ENCODE measurements at regions not wholly inside any gene's neighbourhood (a gene's known extent, or its start where the extent isn't known, plus 50 kb on each side); places are given as distances from the start of the nearest gene placed in this dataset.

DNA sequence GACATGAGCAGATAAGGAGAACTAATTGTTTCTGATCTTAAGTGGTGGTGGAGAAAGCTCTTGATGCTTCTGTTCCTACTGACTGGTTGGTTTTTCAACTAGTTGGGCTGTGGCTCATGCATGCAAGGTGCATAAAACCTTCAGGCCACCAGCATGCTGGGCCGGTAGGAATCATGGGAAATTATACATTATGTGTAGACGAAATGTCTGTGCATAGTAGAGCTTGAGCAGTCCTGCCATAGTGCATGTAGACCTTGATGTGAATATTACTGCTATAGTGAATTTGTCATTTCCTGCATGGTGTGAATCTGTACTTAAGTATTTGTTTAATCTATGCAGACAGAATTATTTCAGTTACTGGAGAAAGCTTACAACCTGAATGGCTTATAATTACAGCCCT is 433.6 kb upstream of the ADAMTSL1 start:
- intact Hi-C loops (cut with micrococcal nuclease; ENCODE audit: unreplicated experiment), result no loop called here
- Mint-ChIP-seq H3K9me3 (ENCODE audit: unreplicated experiment) (no peaks in the 10 kb centered on the region), H3K36me3 (ENCODE audit: insufficient read depth, unreplicated experiment) (no peaks in the 10 kb centered on the region), H3K4me3 (ENCODE audit: unreplicated experiment) (no peak overlapping the region), H3K27me3 (ENCODE audit: insufficient read depth, unreplicated experiment) (no peaks in the 10 kb centered on the region), H3K27ac (ENCODE audit: unreplicated experiment) (no peak overlapping the region), H3K4me1 (ENCODE audit: low read depth, unreplicated experiment) (peaks cover 6% of the 10 kb centered on the region)
- BruUV-seq (replicated peaks), result no TSS peak
- ChIA-PET CTCF (no interaction called here), POLR2A (no interaction called here)
- DNase-seq, result no peak
- Histone ChIP-seq H3K9me3 (no peaks in the 10 kb centered on the region), H3K36me3 (ENCODE audit: control insufficient read depth, insufficient read depth, low read length) (no peaks in the 10 kb centered on the region), H3K4me3 (ENCODE audit: low read depth, low read length) (no peak overlapping the region), H3K4me1 (no peaks in the 10 kb centered on the region), H3K27me3 (replicated peaks; ENCODE audit: control insufficient read depth, insufficient read depth, low read length) (no peaks in the 10 kb centered on the region)
- TF ChIP-seq, protein P1, sequence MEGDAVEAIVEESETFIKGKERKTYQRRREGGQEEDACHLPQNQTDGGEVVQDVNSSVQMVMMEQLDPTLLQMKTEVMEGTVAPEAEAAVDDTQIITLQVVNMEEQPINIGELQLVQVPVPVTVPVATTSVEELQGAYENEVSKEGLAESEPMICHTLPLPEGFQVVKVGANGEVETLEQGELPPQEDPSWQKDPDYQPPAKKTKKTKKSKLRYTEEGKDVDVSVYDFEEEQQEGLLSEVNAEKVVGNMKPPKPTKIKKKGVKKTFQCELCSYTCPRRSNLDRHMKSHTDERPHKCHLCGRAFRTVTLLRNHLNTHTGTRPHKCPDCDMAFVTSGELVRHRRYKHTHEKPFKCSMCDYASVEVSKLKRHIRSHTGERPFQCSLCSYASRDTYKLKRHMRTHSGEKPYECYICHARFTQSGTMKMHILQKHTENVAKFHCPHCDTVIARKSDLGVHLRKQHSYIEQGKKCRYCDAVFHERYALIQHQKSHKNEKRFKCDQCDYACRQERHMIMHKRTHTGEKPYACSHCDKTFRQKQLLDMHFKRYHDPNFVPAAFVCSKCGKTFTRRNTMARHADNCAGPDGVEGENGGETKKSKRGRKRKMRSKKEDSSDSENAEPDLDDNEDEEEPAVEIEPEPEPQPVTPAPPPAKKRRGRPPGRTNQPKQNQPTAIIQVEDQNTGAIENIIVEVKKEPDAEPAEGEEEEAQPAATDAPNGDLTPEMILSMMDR (IDR thresholded peaks at IDR 0.05; ENCODE audit: insufficient read depth in 1 of 2, low read depth in 1 of 2, low read length in 1 of 2, severe bottlenecking in 1 of 2, unreplicated experiment in 1 of 2), result no peak

DNA sequence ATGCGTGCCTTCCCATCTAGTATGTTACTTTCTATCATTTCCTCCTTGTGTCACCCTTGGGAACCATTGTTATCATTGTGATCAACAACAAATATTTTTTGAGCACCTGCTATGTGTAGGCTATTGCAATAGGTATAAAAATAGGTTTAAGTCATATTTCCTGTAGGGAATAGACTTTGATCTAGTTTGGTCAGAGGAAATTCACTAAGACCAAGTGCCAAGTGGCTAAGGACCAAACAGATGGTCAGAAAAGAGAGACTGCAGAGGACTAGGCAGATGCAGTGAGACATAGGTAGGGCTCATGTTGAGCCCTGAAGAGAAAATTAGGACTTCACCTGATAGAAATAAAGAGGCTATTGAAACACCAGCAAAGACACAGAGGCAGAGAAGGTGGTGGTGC is 430.0 kb upstream of the ADAMTSL1 start:
- Mint-ChIP-seq H3K36me3 (ENCODE audit: insufficient read depth, unreplicated experiment) (no peaks in the 10 kb centered on the region), H3K9me3 (ENCODE audit: unreplicated experiment) (no peaks in the 10 kb centered on the region), H3K4me3 (ENCODE audit: unreplicated experiment) (no peak overlapping the region), H3K27me3 (ENCODE audit: insufficient read depth, unreplicated experiment) (no peaks in the 10 kb centered on the region), H3K27ac (ENCODE audit: unreplicated experiment) (no peak overlapping the region), H3K4me1 (ENCODE audit: low read depth, unreplicated experiment) (no peaks in the 10 kb centered on the region)
- CTCF ChIA-PET, result no interaction called here
- no peak for DNase-seq
- intact Hi-C loops (cut with micrococcal nuclease; ENCODE audit: unreplicated experiment), result no loop called here
- Histone ChIP-seq H3K27me3 (replicated peaks; ENCODE audit: control insufficient read depth, insufficient read depth, low read length) (no peaks in the 10 kb centered on the region), H3K9me3 (no peaks in the 10 kb centered on the region), H3K36me3 (ENCODE audit: control insufficient read depth, insufficient read depth, low read length) (no peaks in the 10 kb centered on the region), H3K4me1 (no peaks in the 10 kb centered on the region), H3K4me3 (ENCODE audit: low read depth, low read length) (no peak overlapping the region)
- TF ChIP-seq, protein P1 (IDR thresholded peaks at IDR 0.05; ENCODE audit: insufficient read depth in 1 of 2, low read depth in 1 of 2, low read length in 1 of 2, severe bottlenecking in 1 of 2, unreplicated experiment in 1 of 2), result no peak
- BruUV-seq (replicated peaks), result no TSS peak
- POLR2A ChIA-PET, result no interaction called here

DNA sequence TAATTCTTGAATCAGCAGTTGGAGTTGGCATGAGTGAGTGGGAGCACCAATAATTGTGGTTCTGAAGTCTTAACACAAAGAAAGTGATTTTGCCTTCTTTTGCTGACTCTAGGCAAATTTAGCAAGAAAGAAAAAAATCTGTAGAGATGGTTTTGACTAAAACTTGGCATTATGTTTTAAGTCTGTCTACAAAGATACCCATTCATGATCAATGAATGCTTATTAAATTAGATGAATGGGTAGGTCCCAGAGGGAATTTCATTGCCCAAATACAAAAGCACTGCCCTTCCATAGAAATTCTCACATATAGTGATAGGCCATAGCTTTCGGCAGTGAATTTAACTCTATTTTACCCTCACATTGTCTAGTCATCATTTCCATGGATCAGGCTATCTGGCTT is 428.6 kb upstream of the ADAMTSL1 start:
- Histone ChIP-seq H3K36me3 (ENCODE audit: control insufficient read depth, insufficient read depth, low read length) (no peaks in the 10 kb centered on the region), H3K27me3 (replicated peaks; ENCODE audit: control insufficient read depth, insufficient read depth, low read length) (no peaks in the 10 kb centered on the region), H3K4me3 (ENCODE audit: low read depth, low read length) (no peak overlapping the region), H3K9me3 (no peaks in the 10 kb centered on the region), H3K4me1 (no peaks in the 10 kb centered on the region)
- ChIA-PET POLR2A (no interaction called here), CTCF (no interaction called here)
- Mint-ChIP-seq H3K27ac (ENCODE audit: unreplicated experiment) (no peak overlapping the region), H3K4me1 (ENCODE audit: low read depth, unreplicated experiment) (no peaks in the 10 kb centered on the region), H3K27me3 (ENCODE audit: insufficient read depth, unreplicated experiment) (no peaks in the 10 kb centered on the region), H3K9me3 (ENCODE audit: unreplicated experiment) (no peaks in the 10 kb centered on the region), H3K36me3 (ENCODE audit: insufficient read depth, unreplicated experiment) (no peaks in the 10 kb centered on the region), H3K4me3 (ENCODE audit: unreplicated experiment) (no peak overlapping the region)
- no peak for DNase-seq
- intact Hi-C loops (cut with micrococcal nuclease; ENCODE audit: unreplicated experiment), result no loop called here
- TF ChIP-seq, protein P1 (IDR thresholded peaks at IDR 0.05; ENCODE audit: insufficient read depth in 1 of 2, low read depth in 1 of 2, low read length in 1 of 2, severe bottlenecking in 1 of 2, unreplicated experiment in 1 of 2), result no peak
- BruUV-seq (replicated peaks), result no TSS peak
